ENCODE measurements at regions not wholly inside any gene's neighbourhood (a gene's known extent, or its start where the extent isn't known, plus 50 kb on each side); places are given as distances from the start of the nearest gene placed in this dataset.

DNA sequence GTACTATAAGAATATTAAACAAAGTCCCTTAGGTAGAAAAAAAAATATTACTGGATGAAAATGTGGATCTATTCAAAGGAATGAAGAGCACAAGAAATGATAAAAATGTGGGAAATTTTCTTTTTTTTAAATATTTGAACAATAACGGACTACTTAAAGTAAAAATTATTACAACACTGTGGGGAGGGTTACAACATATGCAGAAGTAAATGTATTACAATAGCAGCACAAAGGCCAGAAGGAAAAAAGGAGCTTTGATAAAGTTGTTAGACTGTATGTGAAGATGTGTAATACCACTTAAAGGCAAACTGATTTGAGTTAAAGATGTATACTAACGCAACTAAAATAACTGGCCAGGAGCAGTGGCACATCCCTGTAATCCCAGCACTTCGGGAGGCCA is 427.1 kb downstream of the SHQ1 start:
- TF ChIP-seq EZH2 (IDR thresholded peaks at IDR 0.05), result no peak
- TF ChIP-seq, protein P1, sequence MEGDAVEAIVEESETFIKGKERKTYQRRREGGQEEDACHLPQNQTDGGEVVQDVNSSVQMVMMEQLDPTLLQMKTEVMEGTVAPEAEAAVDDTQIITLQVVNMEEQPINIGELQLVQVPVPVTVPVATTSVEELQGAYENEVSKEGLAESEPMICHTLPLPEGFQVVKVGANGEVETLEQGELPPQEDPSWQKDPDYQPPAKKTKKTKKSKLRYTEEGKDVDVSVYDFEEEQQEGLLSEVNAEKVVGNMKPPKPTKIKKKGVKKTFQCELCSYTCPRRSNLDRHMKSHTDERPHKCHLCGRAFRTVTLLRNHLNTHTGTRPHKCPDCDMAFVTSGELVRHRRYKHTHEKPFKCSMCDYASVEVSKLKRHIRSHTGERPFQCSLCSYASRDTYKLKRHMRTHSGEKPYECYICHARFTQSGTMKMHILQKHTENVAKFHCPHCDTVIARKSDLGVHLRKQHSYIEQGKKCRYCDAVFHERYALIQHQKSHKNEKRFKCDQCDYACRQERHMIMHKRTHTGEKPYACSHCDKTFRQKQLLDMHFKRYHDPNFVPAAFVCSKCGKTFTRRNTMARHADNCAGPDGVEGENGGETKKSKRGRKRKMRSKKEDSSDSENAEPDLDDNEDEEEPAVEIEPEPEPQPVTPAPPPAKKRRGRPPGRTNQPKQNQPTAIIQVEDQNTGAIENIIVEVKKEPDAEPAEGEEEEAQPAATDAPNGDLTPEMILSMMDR (IDR thresholded peaks at IDR 0.05), result no peak
